Panc1 (cell line): ENCODE measurements at regions not wholly inside any gene's neighbourhood (a gene's known extent, or its start where the extent isn't known, plus 50 kb on each side); places are given as distances from the start of the nearest gene placed in this dataset.

Experiments
- ATAC-seq: fragments of 200-7000 bp; cut with Tn5 transposase; 2 replicates; pipeline ENCODE4 v1.9.1; 2020; ENCODE audit warnings: mild to moderate bottlenecking, moderate library complexity
- BruUV-seq: library from RNA; stranded (reverse); fragments of 400-500 nt; replicated peaks from 2 replicates; lab custom pipeline; 2021; lab: Mats Ljungman, UMichigan
- CTCF ChIA-PET: fragments of 300-600 bp; sonication (Branson Sonifier 250); formaldehyde crosslinking; loops from one replicate; lab custom pipeline; 2022; ENCODE audit warnings: antibody characterized with exemption; lab: Charles Lee
- POLR2A ChIA-PET: fragments of 300-600 bp; sonication (Branson Sonifier 250); formaldehyde crosslinking; loops from one replicate; lab custom pipeline; 2022; ENCODE audit warnings: antibody characterized with exemption; lab: Charles Lee
- DNase-seq: peaks from one replicate; pipeline ENCODE4 v3.0.0-alpha.2; 2010; ENCODE audit warnings: low read depth, low spot score
- H3K27ac ChIP-seq: 2 replicates; pipeline ENCODE4 v1.5.1; 2011; ENCODE audit warnings: mild to moderate bottlenecking, low read length, inconsistent platforms
- H3K27me3 ChIP-seq: fragments of 200-500 bp; sonication (Bioruptor generic); 2 replicates; pipeline ENCODE4 v1.6.0; 2014; ENCODE audit warnings: low read length, inconsistent platforms; ENCODE audit not compliant: control insufficient read depth, insufficient read depth
- H3K36me3 ChIP-seq: fragments of 200-500 bp; sonication (Bioruptor generic); 2 replicates; pipeline ENCODE4 v1.5.1; 2014; ENCODE audit warnings: inconsistent platforms, mild to moderate bottlenecking, low read length, moderate library complexity; ENCODE audit not compliant: control insufficient read depth, insufficient read depth
- H3K4me1 ChIP-seq: 2 replicates; pipeline ENCODE4 v1.5.1; 2011; ENCODE audit warnings: inconsistent platforms, mild to moderate bottlenecking, low read length, moderate library complexity; ENCODE audit not compliant: control insufficient read depth, insufficient read depth
- H3K4me3 ChIP-seq, 2 experiments: 2 replicates each; pipeline ENCODE4 v1.5.1; 2011 to 2012; ENCODE audit warnings: low read depth in 2 of 2, low read length in 2 of 2, mild to moderate bottlenecking in 2 of 2, inconsistent platforms in 1 of 2, moderate library complexity in 1 of 2
- H3K9me3 ChIP-seq: fragments of 200-500 bp; sonication (Bioruptor generic); 2 replicates; pipeline ENCODE4 v1.5.1; 2014; ENCODE audit warnings: low read depth, mild to moderate bottlenecking, inconsistent platforms, low read length, moderate library complexity; ENCODE audit not compliant: control insufficient read depth, insufficient read depth
- POLR2AphosphoS5 ChIP-seq: IDR thresholded peaks from 2 replicates; pipeline ENCODE4 v1.6.1; 2012; ENCODE audit warnings: mild to moderate bottlenecking, low read depth, low read length, moderate library complexity
- SIN3A ChIP-seq: IDR thresholded peaks from 2 replicates; pipeline ENCODE4 v1.6.1; 2012; ENCODE audit warnings: low read depth, mild to moderate bottlenecking, low read length, moderate library complexity, borderline replicate concordance; ENCODE audit not compliant: insufficient read depth
- TCF7L2 ChIP-seq: IDR thresholded peaks from 2 replicates; pipeline ENCODE4 v1.6.1; 2011; ENCODE audit warnings: mild to moderate bottlenecking, low read depth, low read length, inconsistent platforms
- in situ Hi-C: cut with HindIII; loops from 2 replicates; pipeline ENCODE4 v1.10.0; 2016; ENCODE audit warnings: low sequenced_read_pairs, low pct_unique_long_range_greater_than_20kb
- intact Hi-C: fragments of 100-400 bp; cut with micrococcal nuclease; formaldehyde crosslinking; loops from one replicate; pipeline ENCODE4 v1.10.0; 2022; ENCODE audit not compliant: unreplicated experiment
- TF ChIP-seq, protein P1 (sequence below), 2 experiments: IDR thresholded peaks; 2 replicates each; pipeline ENCODE4 v1.6.1; 2011 to 2012; ENCODE audit warnings: low read depth in 2 of 2, control low read depth in 1 of 2, low read length in 1 of 2, mild to moderate bottlenecking in 1 of 2, moderate library complexity in 1 of 2; ENCODE audit not compliant: insufficient read depth in 1 of 2
- TF ChIP-seq, protein P2 (sequence below): fragments of 450-650 bp; IDR thresholded peaks from 2 replicates; pipeline ENCODE4 v1.5.1; 2017; ENCODE audit warnings: mild to moderate bottlenecking

DNA sequence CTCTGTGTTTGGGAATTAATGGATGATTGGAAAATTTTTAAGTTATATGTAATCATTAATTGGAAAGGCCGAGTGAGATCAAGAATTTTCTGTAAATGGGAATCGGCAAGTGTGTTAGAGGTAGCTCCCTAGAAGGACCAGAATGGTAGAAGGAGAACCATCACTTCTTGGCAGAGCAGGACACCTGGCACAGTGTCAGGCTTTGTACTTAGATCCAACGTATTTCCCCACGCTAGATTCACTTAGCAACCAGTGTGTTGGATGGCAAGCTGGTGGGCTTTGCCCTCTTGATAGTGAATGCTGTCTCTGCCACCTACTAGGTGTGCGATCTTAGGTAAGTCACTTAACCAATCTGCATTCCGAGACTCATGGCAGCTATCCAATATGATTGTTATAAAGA, 107.8 kb upstream of the ZNF438 start:
- no peaks in the 10 kb centered on the region for H3K27me3 ChIP-seq
- no TSS peak for BruUV-seq
- no peak for DNase-seq
- H3K4me1 ChIP-seq = peaks cover 3% of the 10 kb centered on the region; the same call in 1 of the 2 replicates
- in situ Hi-C loops (no loop called here), intact Hi-C loops (no loop called here)
- no peak for ATAC-seq
- H3K36me3 ChIP-seq = no peaks in the 10 kb centered on the region
- no peaks in the 10 kb centered on the region for H3K9me3 ChIP-seq
- H3K4me3 ChIP-seq = no peak overlapping the region
- CTCF ChIA-PET = no interaction called here
- TF ChIP-seq TCF7L2 (no peak), POLR2AphosphoS5 (no peak), SIN3A (no peak)
- TF ChIP-seq, protein P1, sequence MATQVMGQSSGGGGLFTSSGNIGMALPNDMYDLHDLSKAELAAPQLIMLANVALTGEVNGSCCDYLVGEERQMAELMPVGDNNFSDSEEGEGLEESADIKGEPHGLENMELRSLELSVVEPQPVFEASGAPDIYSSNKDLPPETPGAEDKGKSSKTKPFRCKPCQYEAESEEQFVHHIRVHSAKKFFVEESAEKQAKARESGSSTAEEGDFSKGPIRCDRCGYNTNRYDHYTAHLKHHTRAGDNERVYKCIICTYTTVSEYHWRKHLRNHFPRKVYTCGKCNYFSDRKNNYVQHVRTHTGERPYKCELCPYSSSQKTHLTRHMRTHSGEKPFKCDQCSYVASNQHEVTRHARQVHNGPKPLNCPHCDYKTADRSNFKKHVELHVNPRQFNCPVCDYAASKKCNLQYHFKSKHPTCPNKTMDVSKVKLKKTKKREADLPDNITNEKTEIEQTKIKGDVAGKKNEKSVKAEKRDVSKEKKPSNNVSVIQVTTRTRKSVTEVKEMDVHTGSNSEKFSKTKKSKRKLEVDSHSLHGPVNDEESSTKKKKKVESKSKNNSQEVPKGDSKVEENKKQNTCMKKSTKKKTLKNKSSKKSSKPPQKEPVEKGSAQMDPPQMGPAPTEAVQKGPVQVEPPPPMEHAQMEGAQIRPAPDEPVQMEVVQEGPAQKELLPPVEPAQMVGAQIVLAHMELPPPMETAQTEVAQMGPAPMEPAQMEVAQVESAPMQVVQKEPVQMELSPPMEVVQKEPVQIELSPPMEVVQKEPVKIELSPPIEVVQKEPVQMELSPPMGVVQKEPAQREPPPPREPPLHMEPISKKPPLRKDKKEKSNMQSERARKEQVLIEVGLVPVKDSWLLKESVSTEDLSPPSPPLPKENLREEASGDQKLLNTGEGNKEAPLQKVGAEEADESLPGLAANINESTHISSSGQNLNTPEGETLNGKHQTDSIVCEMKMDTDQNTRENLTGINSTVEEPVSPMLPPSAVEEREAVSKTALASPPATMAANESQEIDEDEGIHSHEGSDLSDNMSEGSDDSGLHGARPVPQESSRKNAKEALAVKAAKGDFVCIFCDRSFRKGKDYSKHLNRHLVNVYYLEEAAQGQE (IDR thresholded peaks at IDR 0.05; ENCODE audit: insufficient read depth in 1 of 2, low read depth in 2 of 2, low read length in 1 of 2) = no peak
- TF ChIP-seq, protein P2, sequence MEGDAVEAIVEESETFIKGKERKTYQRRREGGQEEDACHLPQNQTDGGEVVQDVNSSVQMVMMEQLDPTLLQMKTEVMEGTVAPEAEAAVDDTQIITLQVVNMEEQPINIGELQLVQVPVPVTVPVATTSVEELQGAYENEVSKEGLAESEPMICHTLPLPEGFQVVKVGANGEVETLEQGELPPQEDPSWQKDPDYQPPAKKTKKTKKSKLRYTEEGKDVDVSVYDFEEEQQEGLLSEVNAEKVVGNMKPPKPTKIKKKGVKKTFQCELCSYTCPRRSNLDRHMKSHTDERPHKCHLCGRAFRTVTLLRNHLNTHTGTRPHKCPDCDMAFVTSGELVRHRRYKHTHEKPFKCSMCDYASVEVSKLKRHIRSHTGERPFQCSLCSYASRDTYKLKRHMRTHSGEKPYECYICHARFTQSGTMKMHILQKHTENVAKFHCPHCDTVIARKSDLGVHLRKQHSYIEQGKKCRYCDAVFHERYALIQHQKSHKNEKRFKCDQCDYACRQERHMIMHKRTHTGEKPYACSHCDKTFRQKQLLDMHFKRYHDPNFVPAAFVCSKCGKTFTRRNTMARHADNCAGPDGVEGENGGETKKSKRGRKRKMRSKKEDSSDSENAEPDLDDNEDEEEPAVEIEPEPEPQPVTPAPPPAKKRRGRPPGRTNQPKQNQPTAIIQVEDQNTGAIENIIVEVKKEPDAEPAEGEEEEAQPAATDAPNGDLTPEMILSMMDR = no peak
- no peak overlapping the region for H3K27ac ChIP-seq
- POLR2A ChIA-PET = interaction anchor here (0.6 kb wide), 1 partner anchor 509 kb away, joined by 11 read pairs; no protein-coding TSS in a partner anchor

DNA sequence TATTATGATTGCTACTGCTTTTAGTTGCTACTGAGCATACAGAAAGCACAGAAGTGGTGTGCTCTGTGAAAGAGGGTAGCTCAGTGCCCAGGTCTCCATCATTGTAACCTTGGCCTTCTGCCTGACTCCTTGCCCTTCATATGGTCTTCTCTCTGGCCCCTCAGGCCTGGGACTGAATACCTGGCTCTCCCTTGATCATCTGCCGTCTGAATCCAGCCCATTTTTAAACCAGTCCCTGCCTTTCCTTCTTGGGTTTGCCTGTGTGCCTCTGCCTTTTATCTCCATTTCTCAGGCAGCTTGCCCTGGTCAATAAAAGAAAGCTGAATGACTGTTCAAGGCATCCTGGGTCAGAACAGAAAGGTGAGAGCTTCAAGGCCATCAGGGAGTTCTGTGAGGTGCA, 109.1 kb upstream of the ZNF438 start:
- in situ Hi-C loops = no loop called here
- Histone ChIP-seq H3K9me3 (no peaks in the 10 kb centered on the region), H3K4me1 (no peaks in the 10 kb centered on the region), H3K27me3 (no peaks in the 10 kb centered on the region), H3K27ac (no peak overlapping the region), H3K36me3 (no peaks in the 10 kb centered on the region), H3K4me3 (no peak overlapping the region)
- TF ChIP-seq, protein P2 = no peak
- TF ChIP-seq TCF7L2 (no peak), POLR2AphosphoS5 (no peak), SIN3A (no peak)
- TF ChIP-seq, protein P1 (IDR thresholded peaks at IDR 0.05; ENCODE audit: insufficient read depth in 1 of 2, low read depth in 2 of 2, low read length in 1 of 2) = no peak
- intact Hi-C loops = no loop called here
- POLR2A ChIA-PET = no interaction called here
- no TSS peak for BruUV-seq
- DNase-seq (no peak), ATAC-seq (no peak)
- CTCF ChIA-PET = no interaction called here
